ENCODE measurements at regions not wholly inside any gene's neighbourhood (a gene's known extent, or its start where the extent isn't known, plus 50 kb on each side); places are given as distances from the start of the nearest gene placed in this dataset.

DNA sequence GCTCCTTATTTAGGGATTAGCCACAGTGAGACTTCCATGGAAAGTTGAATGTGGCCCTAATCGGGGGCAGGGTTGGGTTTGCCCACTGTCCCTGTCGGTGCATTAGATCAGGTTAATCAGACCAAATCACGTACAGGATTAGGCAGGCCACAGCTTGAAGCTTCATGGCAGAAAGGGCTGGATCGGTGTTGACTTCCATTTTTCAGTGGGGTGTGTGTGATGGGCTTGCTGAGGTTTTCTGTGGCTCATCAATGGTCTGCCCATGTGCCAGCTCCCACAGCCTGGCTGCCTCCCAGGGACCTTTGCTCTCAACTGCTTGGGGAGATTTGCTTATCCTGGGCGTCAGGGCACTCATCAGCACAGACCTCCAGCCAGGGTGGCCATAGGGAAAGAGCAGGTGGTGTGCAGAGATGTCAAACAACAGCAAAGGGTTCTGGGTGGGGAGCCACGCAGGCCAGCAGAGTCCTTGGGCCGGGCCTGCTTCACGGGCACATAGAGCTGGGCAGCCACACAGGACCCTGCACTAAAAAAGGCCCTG is 130.7 kb downstream of the TFAP2C start:
- TF ChIP-seq, protein P1, sequence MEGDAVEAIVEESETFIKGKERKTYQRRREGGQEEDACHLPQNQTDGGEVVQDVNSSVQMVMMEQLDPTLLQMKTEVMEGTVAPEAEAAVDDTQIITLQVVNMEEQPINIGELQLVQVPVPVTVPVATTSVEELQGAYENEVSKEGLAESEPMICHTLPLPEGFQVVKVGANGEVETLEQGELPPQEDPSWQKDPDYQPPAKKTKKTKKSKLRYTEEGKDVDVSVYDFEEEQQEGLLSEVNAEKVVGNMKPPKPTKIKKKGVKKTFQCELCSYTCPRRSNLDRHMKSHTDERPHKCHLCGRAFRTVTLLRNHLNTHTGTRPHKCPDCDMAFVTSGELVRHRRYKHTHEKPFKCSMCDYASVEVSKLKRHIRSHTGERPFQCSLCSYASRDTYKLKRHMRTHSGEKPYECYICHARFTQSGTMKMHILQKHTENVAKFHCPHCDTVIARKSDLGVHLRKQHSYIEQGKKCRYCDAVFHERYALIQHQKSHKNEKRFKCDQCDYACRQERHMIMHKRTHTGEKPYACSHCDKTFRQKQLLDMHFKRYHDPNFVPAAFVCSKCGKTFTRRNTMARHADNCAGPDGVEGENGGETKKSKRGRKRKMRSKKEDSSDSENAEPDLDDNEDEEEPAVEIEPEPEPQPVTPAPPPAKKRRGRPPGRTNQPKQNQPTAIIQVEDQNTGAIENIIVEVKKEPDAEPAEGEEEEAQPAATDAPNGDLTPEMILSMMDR (IDR thresholded peaks at IDR 0.05; ENCODE audit: unreplicated experiment) = no peak
- Mint-ChIP-seq H3K4me3 (ENCODE audit: unreplicated experiment) (no peak overlapping the region), H3K9me3 (ENCODE audit: unreplicated experiment) (no peaks in the 10 kb centered on the region), H3K36me3 (ENCODE audit: low read depth, unreplicated experiment) (no peaks in the 10 kb centered on the region), H3K27me3 (ENCODE audit: unreplicated experiment) (peaks cover 7% of the 10 kb centered on the region), H3K4me1 (ENCODE audit: unreplicated experiment) (no peaks in the 10 kb centered on the region), H3K27ac (ENCODE audit: unreplicated experiment) (no peak overlapping the region)
- DNase-seq (ENCODE audit: low spot score) = no peak

DNA sequence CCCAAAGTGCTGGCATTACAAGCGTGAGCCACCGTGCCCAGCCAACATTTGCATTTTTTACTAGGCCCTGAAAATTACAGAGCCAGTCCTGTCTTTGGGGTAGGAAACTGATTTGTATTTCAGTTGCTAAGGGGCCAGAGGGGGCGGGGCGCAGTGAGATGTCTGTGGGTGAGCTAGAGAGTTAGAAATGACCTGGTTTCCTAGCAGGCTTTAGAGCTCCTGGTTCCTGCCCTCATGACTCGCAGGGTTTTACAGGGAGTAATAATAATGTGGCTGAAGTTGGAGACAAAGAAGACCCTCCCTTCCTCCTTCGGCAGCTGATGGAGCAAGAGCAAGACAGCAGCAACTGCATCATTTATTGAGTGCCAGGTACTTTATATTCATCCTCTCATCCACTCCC is 131.5 kb downstream of the TFAP2C start:
- TF ChIP-seq, protein P1 (IDR thresholded peaks at IDR 0.05; ENCODE audit: unreplicated experiment) = no peak
- no peaks in the 10 kb centered on the region for H3K4me1 Mint-ChIP-seq (ENCODE audit: unreplicated experiment)
- no peak overlapping the region for H3K4me3 Mint-ChIP-seq (ENCODE audit: unreplicated experiment)
- H3K36me3 Mint-ChIP-seq (ENCODE audit: low read depth, unreplicated experiment) = no peaks in the 10 kb centered on the region
- no peak overlapping the region for H3K27ac Mint-ChIP-seq (ENCODE audit: unreplicated experiment)
- no peak for DNase-seq (ENCODE audit: low spot score)
- peaks cover 3% of the 10 kb centered on the region for H3K27me3 Mint-ChIP-seq (ENCODE audit: unreplicated experiment)
- no peaks in the 10 kb centered on the region for H3K9me3 Mint-ChIP-seq (ENCODE audit: unreplicated experiment)

DNA sequence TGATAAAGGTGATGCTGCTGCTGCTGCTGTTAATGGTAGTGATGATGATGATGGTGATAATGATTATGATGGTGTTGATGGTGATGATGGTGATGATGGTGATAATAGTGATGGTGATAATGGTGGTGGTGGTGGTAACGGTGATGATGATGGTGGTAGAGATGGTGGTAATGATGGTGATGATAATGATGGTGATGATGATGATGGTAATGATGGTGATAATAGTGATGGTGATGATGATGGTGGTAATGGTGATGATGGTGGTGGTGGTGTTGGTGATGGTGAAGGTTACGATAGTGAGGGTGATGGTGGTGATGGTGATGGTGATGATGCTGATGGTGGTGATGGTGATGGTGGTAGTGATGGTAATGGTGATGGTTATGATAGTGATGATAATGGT is 132.3 kb downstream of the TFAP2C start:
- Mint-ChIP-seq H3K27ac (ENCODE audit: unreplicated experiment) (no peak overlapping the region), H3K9me3 (ENCODE audit: unreplicated experiment) (no peaks in the 10 kb centered on the region), H3K27me3 (ENCODE audit: unreplicated experiment) (no peaks in the 10 kb centered on the region), H3K4me1 (ENCODE audit: unreplicated experiment) (no peaks in the 10 kb centered on the region), H3K36me3 (ENCODE audit: low read depth, unreplicated experiment) (no peaks in the 10 kb centered on the region), H3K4me3 (ENCODE audit: unreplicated experiment) (no peak overlapping the region)
- DNase-seq (ENCODE audit: low spot score) = no peak
- TF ChIP-seq, protein P1 (IDR thresholded peaks at IDR 0.05; ENCODE audit: unreplicated experiment) = no peak

DNA sequence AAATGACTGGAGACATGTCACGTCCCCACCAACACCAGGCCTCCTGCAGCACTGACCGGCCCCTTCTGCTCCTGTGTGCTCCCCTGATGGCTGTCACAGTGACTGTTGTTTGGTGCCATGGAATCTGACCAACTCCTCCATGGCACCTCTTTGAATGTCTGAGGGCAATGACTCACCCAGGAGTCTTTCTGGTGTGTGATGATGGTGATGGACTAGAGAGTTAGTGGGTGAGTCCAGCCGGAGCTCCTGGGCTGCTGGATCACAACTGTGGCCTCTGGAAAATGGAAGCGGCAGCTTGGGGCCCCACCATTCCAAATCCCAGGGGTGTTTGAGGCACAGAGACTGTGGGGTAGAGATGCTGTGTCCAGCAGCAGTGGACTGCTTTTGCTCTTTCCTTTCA is 133.3 kb downstream of the TFAP2C start:
- TF ChIP-seq, protein P1 (IDR thresholded peaks at IDR 0.05; ENCODE audit: unreplicated experiment) = no peak
- Mint-ChIP-seq H3K27me3 (ENCODE audit: unreplicated experiment) (no peaks in the 10 kb centered on the region), H3K9me3 (ENCODE audit: unreplicated experiment) (no peaks in the 10 kb centered on the region), H3K36me3 (ENCODE audit: low read depth, unreplicated experiment) (no peaks in the 10 kb centered on the region), H3K4me1 (ENCODE audit: unreplicated experiment) (no peaks in the 10 kb centered on the region), H3K27ac (ENCODE audit: unreplicated experiment) (no peak overlapping the region), H3K4me3 (ENCODE audit: unreplicated experiment) (no peak overlapping the region)
- DNase-seq (ENCODE audit: low spot score) = no peak

DNA sequence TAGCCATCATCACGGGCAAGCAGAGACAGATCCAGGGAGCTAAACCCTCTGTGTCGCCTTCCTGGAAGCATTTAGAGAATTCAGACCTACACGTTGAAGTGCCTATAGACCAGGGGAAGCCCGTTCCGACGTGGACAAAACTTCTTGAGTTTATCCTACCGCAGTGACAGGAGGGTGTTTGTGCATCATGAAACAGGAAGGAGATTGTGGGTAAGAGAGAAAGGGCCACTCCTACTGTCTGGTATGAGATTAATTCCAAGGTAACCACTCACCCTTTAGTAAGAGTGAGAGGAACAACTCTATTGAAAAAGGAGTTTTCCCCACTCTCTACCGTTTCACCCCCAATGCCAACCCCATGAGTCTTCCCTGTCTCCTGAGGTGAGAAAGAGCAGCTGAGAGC is 133.7 kb downstream of the TFAP2C start:
- no peaks in the 10 kb centered on the region for H3K27me3 Mint-ChIP-seq (ENCODE audit: unreplicated experiment)
- no peaks in the 10 kb centered on the region for H3K9me3 Mint-ChIP-seq (ENCODE audit: unreplicated experiment)
- DNase-seq (ENCODE audit: low spot score) = no peak
- no peak overlapping the region for H3K27ac Mint-ChIP-seq (ENCODE audit: unreplicated experiment)
- H3K4me3 Mint-ChIP-seq (ENCODE audit: unreplicated experiment) = no peak overlapping the region
- TF ChIP-seq, protein P1 (IDR thresholded peaks at IDR 0.05; ENCODE audit: unreplicated experiment) = no peak
- H3K36me3 Mint-ChIP-seq (ENCODE audit: low read depth, unreplicated experiment) = no peaks in the 10 kb centered on the region
- no peaks in the 10 kb centered on the region for H3K4me1 Mint-ChIP-seq (ENCODE audit: unreplicated experiment)
